GM12873 (cell line): ENCODE measurements at regions not wholly inside any gene's neighbourhood (a gene's known extent, or its start where the extent isn't known, plus 50 kb on each side); places are given as distances from the start of the nearest gene placed in this dataset.

Experiments
- TF ChIP-seq, protein P1 (sequence below): IDR thresholded peaks from 2 replicates; pipeline ENCODE4 v1.5.1; 2012; ENCODE audit warnings: low read depth, mild to moderate bottlenecking, moderate library complexity, low read length, control low read depth; ENCODE audit not compliant: insufficient read depth; ENCODE audit errors: missing control alignments

- TF ChIP-seq, protein P1, sequence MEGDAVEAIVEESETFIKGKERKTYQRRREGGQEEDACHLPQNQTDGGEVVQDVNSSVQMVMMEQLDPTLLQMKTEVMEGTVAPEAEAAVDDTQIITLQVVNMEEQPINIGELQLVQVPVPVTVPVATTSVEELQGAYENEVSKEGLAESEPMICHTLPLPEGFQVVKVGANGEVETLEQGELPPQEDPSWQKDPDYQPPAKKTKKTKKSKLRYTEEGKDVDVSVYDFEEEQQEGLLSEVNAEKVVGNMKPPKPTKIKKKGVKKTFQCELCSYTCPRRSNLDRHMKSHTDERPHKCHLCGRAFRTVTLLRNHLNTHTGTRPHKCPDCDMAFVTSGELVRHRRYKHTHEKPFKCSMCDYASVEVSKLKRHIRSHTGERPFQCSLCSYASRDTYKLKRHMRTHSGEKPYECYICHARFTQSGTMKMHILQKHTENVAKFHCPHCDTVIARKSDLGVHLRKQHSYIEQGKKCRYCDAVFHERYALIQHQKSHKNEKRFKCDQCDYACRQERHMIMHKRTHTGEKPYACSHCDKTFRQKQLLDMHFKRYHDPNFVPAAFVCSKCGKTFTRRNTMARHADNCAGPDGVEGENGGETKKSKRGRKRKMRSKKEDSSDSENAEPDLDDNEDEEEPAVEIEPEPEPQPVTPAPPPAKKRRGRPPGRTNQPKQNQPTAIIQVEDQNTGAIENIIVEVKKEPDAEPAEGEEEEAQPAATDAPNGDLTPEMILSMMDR, result no peak
Observed at GRCh38 chr2:134785659-134786430, 52.6 kb upstream of the ACMSD start.

GRCh38 chr2:134788417-134788816 is 50.0 kb upstream of the ACMSD start:
- TF ChIP-seq, protein P1, result no peak
